H1 (cell line): ENCODE measurements at regions not wholly inside any gene's neighbourhood (a gene's known extent, or its start where the extent isn't known, plus 50 kb on each side); places are given as distances from the start of the nearest gene placed in this dataset.

Experiments
- CTCF ChIA-PET: fragments of 300-600 bp; sonication (Branson Sonifier 250); formaldehyde crosslinking; loops from one replicate; lab custom pipeline; 2021; ENCODE audit not compliant: partially characterized antibody; lab: Charles Lee
- POLR2A ChIA-PET: fragments of 300-600 bp; sonication (Branson Sonifier 250); formaldehyde crosslinking; loops from one replicate; lab custom pipeline; 2021; ENCODE audit warnings: inconsistent platforms; ENCODE audit not compliant: partially characterized antibody; lab: Charles Lee
- DNase-seq, 2 experiments: peaks; one replicate each; pipeline versions ENCODE4 v3.0.0 to v3.0.0-alpha.2; 2010 to 2022; ENCODE audit warnings: low spot score in 2 of 2, low read depth in 1 of 2, mixed read lengths in 1 of 2
- FAIRE-seq: peaks from 2 replicates; lab custom pipeline; 2011; peaks lifted over from hg19 to GRCh38; lab: Jason Lieb, UNC
- H2AFZ ChIP-seq: 2 replicates; pipeline ENCODE4 v1.8.1; 2012; ENCODE audit warnings: low read length, inconsistent platforms
- H2AK5ac ChIP-seq: 2 replicates; pipeline ENCODE4 v1.6.1; 2013; ENCODE audit warnings: low read depth, low read length
- H2BK120ac ChIP-seq: replicated peaks from 2 replicates; pipeline ENCODE3; 2013; ENCODE audit warnings: low read depth, low read length, inconsistent platforms
- H2BK12ac ChIP-seq: 2 replicates; pipeline ENCODE4 v1.6.1; 2013; ENCODE audit warnings: low read depth, low read length
- H2BK15ac ChIP-seq: 2 replicates; pipeline ENCODE4 v1.6.1; 2013; ENCODE audit warnings: low read length
- H2BK20ac ChIP-seq: 2 replicates; pipeline ENCODE4 v1.6.1; 2013; ENCODE audit warnings: low read length
- H2BK5ac ChIP-seq: 2 replicates; pipeline ENCODE4 v1.6.1; 2013; ENCODE audit warnings: low read depth, low read length
- H3K14ac ChIP-seq: 2 replicates; pipeline ENCODE4 v1.6.1; 2013; ENCODE audit warnings: inconsistent platforms; ENCODE audit not compliant: insufficient read length
- H3K18ac ChIP-seq: 2 replicates; pipeline ENCODE4 v1.6.1; 2013; ENCODE audit warnings: low read length; ENCODE audit errors: extremely low read depth
- H3K23ac ChIP-seq: 2 replicates; pipeline ENCODE4 v1.6.1; 2013; ENCODE audit warnings: inconsistent platforms; ENCODE audit not compliant: insufficient read length
- H3K23me2 ChIP-seq: 2 replicates; pipeline ENCODE4 v1.6.1; 2013; ENCODE audit warnings: low read depth, low read length
- H3K27ac ChIP-seq: 2 replicates; pipeline ENCODE4 v1.6.1; 2011; ENCODE audit warnings: low read depth, low read length, inconsistent platforms
- H3K27me3 ChIP-seq, 4 experiments: replicated peaks in 1 of 4; 1 replicate in 1 of 4; 2 replicates in 3 of 4; pipeline versions ENCODE4 v1.6.1 to v1.8.1; 2011 to 2013; ENCODE audit warnings: low read length in 3 of 4, mild to moderate bottlenecking in 3 of 4, inconsistent platforms in 2 of 4, mixed read lengths in 2 of 4, moderate library complexity in 1 of 4; ENCODE audit not compliant: control insufficient read depth in 3 of 4, insufficient read depth in 3 of 4; ENCODE audit errors: extremely low read depth in 1 of 4
- H3K36me3 ChIP-seq, 4 experiments: 2 replicates each; pipeline versions ENCODE4 v1.6.1 to v1.8.1; 2011 to 2013; ENCODE audit warnings: mild to moderate bottlenecking in 4 of 4, low read length in 3 of 4, moderate library complexity in 2 of 4, control low read depth in 1 of 4, inconsistent platforms in 1 of 4; ENCODE audit not compliant: insufficient read depth in 4 of 4, control insufficient read depth in 2 of 4
- H3K4ac ChIP-seq: replicated peaks from 2 replicates; pipeline ENCODE3; 2013; ENCODE audit warnings: low read length, low read depth, mixed read lengths, inconsistent platforms; ENCODE audit not compliant: insufficient read length
- H3K4me1 ChIP-seq, 4 experiments: replicated peaks in 1 of 4; 1 replicate in 1 of 4; 2 replicates in 3 of 4; pipeline versions ENCODE4 v1.6.1 to v1.8.1; 2011 to 2013; ENCODE audit warnings: low read length in 3 of 4, inconsistent platforms in 2 of 4, mixed read lengths in 1 of 4; ENCODE audit not compliant: insufficient read depth in 4 of 4, control insufficient read depth in 3 of 4
- H3K4me2 ChIP-seq, 2 experiments: 2 replicates each; pipeline versions ENCODE4 v1.6.1 to v1.8.1; 2011 to 2013; ENCODE audit warnings: low read depth in 2 of 2, low read length in 2 of 2, control low read depth in 1 of 2, inconsistent platforms in 1 of 2, mild to moderate bottlenecking in 1 of 2; ENCODE audit not compliant: insufficient read depth in 1 of 2
- H3K4me3 ChIP-seq, 4 experiments: fragments of 200-600, 300-600 bp in 1 of 4; sonication (generic), shearing (Covaris generic), sonication (Bioruptor Twin) in 1 of 4; 2 replicates each; pipeline versions ENCODE4 v1.5.1 to v1.8.1; 2011 to 2016; ENCODE audit warnings: low read length in 4 of 4, low read depth in 3 of 4, control low read depth in 2 of 4, inconsistent platforms in 2 of 4, mild to moderate bottlenecking in 2 of 4, mixed read lengths in 1 of 4, moderate library complexity in 1 of 4; ENCODE audit not compliant: insufficient read depth in 2 of 4; ENCODE audit errors: extremely low read depth in 1 of 4
- H3K56ac ChIP-seq: replicated peaks from 2 replicates; pipeline ENCODE3; 2013; ENCODE audit warnings: low read depth, mild to moderate bottlenecking, mixed read lengths, low read length, inconsistent platforms; ENCODE audit not compliant: insufficient read length
- H3K79me1 ChIP-seq: 2 replicates; pipeline ENCODE4 v1.6.1; 2013; ENCODE audit warnings: low read depth, low read length, control low read depth
- H3K79me2 ChIP-seq, 2 experiments: 2 replicates each; pipeline versions ENCODE4 v1.6.1 to v1.8.1; 2012 to 2013; ENCODE audit warnings: low read length in 2 of 2, mild to moderate bottlenecking in 2 of 2, inconsistent platforms in 1 of 2; ENCODE audit not compliant: insufficient read depth in 2 of 2, control insufficient read depth in 1 of 2
- H3K9ac ChIP-seq, 4 experiments: replicated peaks in 1 of 4; 1 replicate in 1 of 4; 2 replicates in 3 of 4; pipeline versions ENCODE4 v1.6.1 to v1.8.1; 2011 to 2013; ENCODE audit warnings: low read depth in 3 of 4, low read length in 3 of 4, control low read depth in 2 of 4, mild to moderate bottlenecking in 2 of 4, moderate library complexity in 2 of 4, inconsistent platforms in 1 of 4; ENCODE audit errors: extremely low read depth in 1 of 4
- H3K9me3 ChIP-seq, 2 experiments: 2 replicates each; pipeline versions ENCODE4 v1.6.1 to v1.8.1; 2012 to 2013; ENCODE audit warnings: mild to moderate bottlenecking in 2 of 2, moderate library complexity in 2 of 2, control low read depth in 1 of 2, inconsistent platforms in 1 of 2, low read depth in 1 of 2, low read length in 1 of 2, mixed read lengths in 1 of 2; ENCODE audit not compliant: insufficient read depth in 2 of 2
- H4K20me1 ChIP-seq, 2 experiments: replicated peaks in 1 of 2; 2 replicates each; pipeline versions ENCODE3 to v1.8.1; 2011 to 2013; ENCODE audit warnings: inconsistent platforms in 2 of 2, low read length in 2 of 2, mild to moderate bottlenecking in 1 of 2; ENCODE audit not compliant: insufficient read depth in 2 of 2, control insufficient read depth in 1 of 2
- H4K5ac ChIP-seq: 2 replicates; pipeline ENCODE4 v1.6.1; 2013; ENCODE audit warnings: low read length, low read depth, mixed read lengths, inconsistent platforms; ENCODE audit not compliant: insufficient read length
- H4K8ac ChIP-seq: 2 replicates; pipeline ENCODE4 v1.8.0; 2013; ENCODE audit warnings: mild to moderate bottlenecking, moderate library complexity, low read length, inconsistent platforms; ENCODE audit not compliant: insufficient read depth; ENCODE audit errors: extremely low read depth
- H4K91ac ChIP-seq: replicated peaks from 2 replicates; pipeline ENCODE3; 2013; ENCODE audit warnings: low read length, mixed read lengths, inconsistent platforms; ENCODE audit not compliant: insufficient read length
- BCL11A ChIP-seq, 2 experiments: IDR thresholded peaks; one replicate each; pipeline ENCODE4 v1.6.1; 2011; ENCODE audit warnings: low read depth in 2 of 2, low read length in 2 of 2, mild to moderate bottlenecking in 2 of 2
- CBX5 ChIP-seq: fragments of 300-800, 300-1000 bp; sonication (generic); IDR thresholded peaks from 2 replicates; pipeline ENCODE4 v1.7.1; 2016; ENCODE audit warnings: antibody characterized with exemption, low read length, low read depth
- CEBPB ChIP-seq: IDR thresholded peaks from 2 replicates; pipeline ENCODE4 v1.6.1; 2012; ENCODE audit warnings: low read depth, low read length
- CHD2 ChIP-seq: IDR thresholded peaks from 2 replicates; pipeline ENCODE4 v1.6.1; 2012; ENCODE audit warnings: low read length, improper control_type of control experiment
- MAFK ChIP-seq: IDR thresholded peaks from 2 replicates; pipeline ENCODE4 v1.6.1; 2012; ENCODE audit warnings: low read depth, mild to moderate bottlenecking, improper control_type of control experiment, low read length
- NANOG ChIP-seq: IDR thresholded peaks from 2 replicates; pipeline ENCODE4 v1.6.1; 2011; ENCODE audit warnings: low read length, low read depth, mild to moderate bottlenecking, inconsistent platforms; ENCODE audit not compliant: insufficient read depth, poor library complexity, severe bottlenecking
- NRF1 ChIP-seq: IDR thresholded peaks from 2 replicates; pipeline ENCODE4 v1.6.1; 2011; ENCODE audit warnings: mild to moderate bottlenecking, low read depth, low read length, improper control_type of control experiment
- RAD21 ChIP-seq, 2 experiments: IDR thresholded peaks in 1 of 2; conservative IDR thresholded peaks in 1 of 2; 2 replicates each; pipeline ENCODE4 v1.6.1; 2011; ENCODE audit warnings: low read depth in 2 of 2, low read length in 2 of 2, improper control_type of control experiment in 1 of 2, inconsistent platforms in 1 of 2, mild to moderate bottlenecking in 1 of 2, moderate library complexity in 1 of 2
- RXRA ChIP-seq: IDR thresholded peaks from 2 replicates; pipeline ENCODE4 v1.6.1; 2011; ENCODE audit warnings: low read depth, mild to moderate bottlenecking, low read length, moderate library complexity; ENCODE audit not compliant: insufficient read depth
- SP4 ChIP-seq: IDR thresholded peaks from 2 replicates; pipeline ENCODE4 v1.6.1; 2012; ENCODE audit warnings: low read length, inconsistent platforms
- YY1 ChIP-seq: IDR thresholded peaks from 2 replicates; pipeline ENCODE4 v1.6.1; 2011; ENCODE audit warnings: low read depth, mild to moderate bottlenecking, low read length
- TF ChIP-seq, protein P1 (sequence below): IDR thresholded peaks from 2 replicates; pipeline ENCODE4 v1.6.1; 2012; ENCODE audit warnings: inconsistent platforms

DNA sequence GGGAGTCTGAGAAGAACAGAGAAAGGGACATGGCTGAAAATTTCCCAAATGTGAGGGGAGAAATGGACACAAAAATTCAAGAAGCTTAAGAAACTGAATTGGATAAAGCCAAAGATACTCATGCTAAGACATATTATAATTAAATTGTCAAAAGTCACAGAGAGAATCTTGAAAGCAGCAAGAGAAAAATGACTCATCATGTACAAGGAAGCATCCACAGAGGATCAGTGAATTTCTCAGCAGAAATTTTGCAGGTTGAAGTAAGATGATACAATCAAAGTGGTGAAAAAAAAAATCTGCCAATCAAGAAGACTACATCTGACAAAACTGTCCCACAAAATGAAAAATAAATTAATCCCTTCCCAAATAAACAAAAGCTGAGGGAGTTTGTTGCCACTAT, 56.8 kb downstream of the MPP7 start:
- Histone ChIP-seq H2AFZ (no peak overlapping the region), H3K27me3 (no peaks in the 10 kb centered on the region), H2BK20ac (no peak overlapping the region), H3K9ac (no peak overlapping the region), H4K5ac (no peak overlapping the region), H3K14ac (no peak overlapping the region), H3K56ac (no peak overlapping the region), H4K8ac (no peak overlapping the region), H3K23me2 (no peaks in the 10 kb centered on the region), H2BK15ac (no peak overlapping the region), H3K9me3 (no peaks in the 10 kb centered on the region), H3K4me1 (no peaks in the 10 kb centered on the region), H4K20me1 (no peaks in the 10 kb centered on the region), H2BK12ac (no peak overlapping the region), H3K4me2 (no peak overlapping the region), H4K91ac (no peak overlapping the region), H3K79me1 (no peaks in the 10 kb centered on the region), H2BK120ac (no peak overlapping the region), H3K79me2 (no peaks in the 10 kb centered on the region), H3K36me3 (no peaks in the 10 kb centered on the region), H3K23ac (no peak overlapping the region), H2BK5ac (no peak overlapping the region), H3K4me3 (no peak overlapping the region), H3K4ac (no peak overlapping the region), H3K18ac (no peak overlapping the region)
- FAIRE-seq (no peak), DNase-seq (no peak)
- ChIA-PET POLR2A (no interaction called here), CTCF (interaction anchor here (0.7 to 10.2 kb wide), 3 partner anchors 137 to 321 kb away, joined by 3 to 88 read pairs (median 4); no protein-coding TSS in a partner anchor)
- TF ChIP-seq CHD2, result no peak
- TF ChIP-seq RAD21 (IDR thresholded peaks at IDR 0.05 in 1 of 2, conservative IDR thresholded peaks at IDR 0.05 in 1 of 2; ENCODE audit: low read depth in 2 of 2, low read length in 2 of 2), result no peak
- TF ChIP-seq, protein P1, sequence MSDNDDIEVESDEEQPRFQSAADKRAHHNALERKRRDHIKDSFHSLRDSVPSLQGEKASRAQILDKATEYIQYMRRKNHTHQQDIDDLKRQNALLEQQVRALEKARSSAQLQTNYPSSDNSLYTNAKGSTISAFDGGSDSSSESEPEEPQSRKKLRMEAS, result no peak
- no peak for TF ChIP-seq NANOG
- TF ChIP-seq RXRA, result no peak
- TF ChIP-seq BCL11A (IDR thresholded peaks at IDR 0.05; ENCODE audit: low read depth in 2 of 2, low read length in 2 of 2), result no peak
- no peak for TF ChIP-seq CEBPB
- TF ChIP-seq CBX5, result no peak
- no peak for TF ChIP-seq MAFK
- no peak for TF ChIP-seq SP4
- TF ChIP-seq NRF1, result no peak
- no peak for TF ChIP-seq YY1
- TF ChIP-seq, all 59 proteins: peak for 0
- no peak overlapping the region for H2AK5ac ChIP-seq
- no peak overlapping the region for H3K27ac ChIP-seq
